NK-92 treated with Interleukin-12 subunit alpha and Interleukin-12 subunit beta, amount 100 ng/mL, for 24 hours (cell line): ENCODE measurements at regions not wholly inside any gene's neighbourhood (a gene's known extent, or its start where the extent isn't known, plus 50 kb on each side); places are given as distances from the start of the nearest gene placed in this dataset.

Experiments used
- DNase-seq: peaks from one replicate; lab custom pipeline; 2025; lab: John Stamatoyannopoulos, UW

- DNase-seq, result no peak
Measured at GRCh38 chr6:148104131-148104530, 238.5 kb upstream of the SASH1 start.

GRCh38 chr6:148105695-148106094 is 236.9 kb upstream of the SASH1 start:
- DNase-seq, result no peak

GRCh38 chr6:148107911-148108310 is 234.7 kb upstream of the SASH1 start:
- no peak for DNase-seq

GRCh38 chr6:148109732-148110131 is 232.9 kb upstream of the SASH1 start:
- DNase-seq, result no peak

- DNase-seq, result no peak
Measured at GRCh38 chr6:148110925-148111324, 231.7 kb upstream of the SASH1 start.

- DNase-seq, result no peak
Measured at GRCh38 chr6:148112851-148113319, 229.8 kb upstream of the SASH1 start.

GRCh38 chr6:148116001-148116400 is 226.6 kb upstream of the SASH1 start:
- no peak for DNase-seq

- no peak for DNase-seq
Measured at GRCh38 chr6:148118244-148118643, 224.4 kb upstream of the SASH1 start.

GRCh38 chr6:148128014-148128730 is 214.5 kb upstream of the SASH1 start:
- DNase-seq, result no peak

GRCh38 chr6:148134592-148134991 is 208.0 kb upstream of the SASH1 start:
- no peak for DNase-seq

GRCh38 chr6:148136586-148136985 is 206.1 kb upstream of the SASH1 start:
- no peak for DNase-seq

- DNase-seq, result no peak
Measured at GRCh38 chr6:148137652-148138051, 205.0 kb upstream of the SASH1 start.

GRCh38 chr6:148138573-148138972 is 204.1 kb upstream of the SASH1 start:
- no peak for DNase-seq

GRCh38 chr6:148140772-148141557 is 201.7 kb upstream of the SASH1 start:
- DNase-seq, result no peak

GRCh38 chr6:148142821-148143220 is 199.8 kb upstream of the SASH1 start:
- no peak for DNase-seq

- no peak for DNase-seq
Measured at GRCh38 chr6:148143771-148144170, 198.9 kb upstream of the SASH1 start.

GRCh38 chr6:148144917-148145521 is 197.6 kb upstream of the SASH1 start:
- peak; percentile 39 for DNase-seq

- DNase-seq, result no peak
Measured at GRCh38 chr6:148146717-148147462, 195.7 kb upstream of the SASH1 start.

GRCh38 chr6:148147463-148147830 is 195.2 kb upstream of the SASH1 start:
- DNase-seq, result no peak

GRCh38 chr6:148151896-148152643 is 190.6 kb upstream of the SASH1 start:
- no peak for DNase-seq

- DNase-seq, result no peak
Measured at GRCh38 chr6:148154668-148155067, 188.0 kb upstream of the SASH1 start.

GRCh38 chr6:148155293-148155692 is 187.3 kb upstream of the SASH1 start:
- DNase-seq, result no peak
